ENCODE measurements at regions not wholly inside any gene's neighbourhood (a gene's known extent, or its start where the extent isn't known, plus 50 kb on each side); places are given as distances from the start of the nearest gene placed in this dataset.

GRCh38 chr14:98792171-98792570 lies 479.8 kb downstream of the BCL11B start:
- ChIA-PET POLR2A (no interaction called here), CTCF (no interaction called here)
- H3K9me3 ChIP-seq (ENCODE audit: control insufficient read depth, insufficient read depth, low read depth, low read length), result no peaks in the 10 kb centered on the region
- no peak overlapping the region for H3K4me3 ChIP-seq (ENCODE audit: low read depth, low read length)
- H3K36me3 ChIP-seq (ENCODE audit: control insufficient read depth in 2 of 2, insufficient read depth in 1 of 2, low read length in 2 of 2), result no peaks in the 10 kb centered on the region
- no peak for TF ChIP-seq YY1 (tag by site-specific recombination; IDR thresholded peaks at IDR 0.05)
- TF ChIP-seq MYNN (tag by site-specific recombination; IDR thresholded peaks at IDR 0.05; ENCODE audit: borderline replicate concordance), result no peak
- no peak for TF ChIP-seq ZNF433 (tag by site-specific recombination; IDR thresholded peaks at IDR 0.05; ENCODE audit: low read depth)
- no peak for TF ChIP-seq SP7 (tag by site-specific recombination; IDR thresholded peaks at IDR 0.05)
- no peak for TF ChIP-seq ZNF155 (tag by site-specific recombination; IDR thresholded peaks at IDR 0.05)
- no peak for TF ChIP-seq ZBTB49 (tag by site-specific recombination; IDR thresholded peaks at IDR 0.05; ENCODE audit: low read depth)
- no peak for TF ChIP-seq ZNF121 (tag by site-specific recombination; IDR thresholded peaks at IDR 0.05)
- TF ChIP-seq ZNF341 (tag by site-specific recombination; IDR thresholded peaks at IDR 0.05; ENCODE audit: low read depth), result no peak
- TF ChIP-seq SCRT2 (tag by site-specific recombination; IDR thresholded peaks at IDR 0.05), result no peak
- TF ChIP-seq ZNF423 (tag by site-specific recombination; IDR thresholded peaks at IDR 0.05), result no peak
- no peak for TF ChIP-seq ZNF184 (tag by site-specific recombination; IDR thresholded peaks at IDR 0.05)
- TF ChIP-seq ZNF404 (tag by site-specific recombination; IDR thresholded peaks at IDR 0.05), result no peak
- TF ChIP-seq ZEB2 (tag by site-specific recombination; IDR thresholded peaks at IDR 0.05), result no peak
- no peak for TF ChIP-seq ZNF623 (tag by site-specific recombination; IDR thresholded peaks at IDR 0.05)
- TF ChIP-seq PBX3 (CRISPR knock-in tag; IDR thresholded peaks at IDR 0.05), result no peak
- no peak for TF ChIP-seq ZNF274 (IDR thresholded peaks at IDR 0.05; ENCODE audit: low read length)
- TF ChIP-seq ZNF274 (tag by site-specific recombination; IDR thresholded peaks at IDR 0.05; ENCODE audit: borderline replicate concordance), result no peak
- no peaks in the 10 kb centered on the region for H3K4me1 ChIP-seq (ENCODE audit: control insufficient read depth, insufficient read depth, low read length)
- no peak overlapping the region for H3K27ac ChIP-seq (ENCODE audit: extremely low read depth, low read depth, low read length)

GRCh38 chr14:98798099-98798498 lies 473.9 kb downstream of the BCL11B start:
- Histone ChIP-seq H3K9me3 (ENCODE audit: control insufficient read depth, insufficient read depth, low read depth, low read length) (no peaks in the 10 kb centered on the region), H3K36me3 (ENCODE audit: control insufficient read depth in 2 of 2, insufficient read depth in 1 of 2, low read length in 2 of 2) (no peaks in the 10 kb centered on the region), H3K4me1 (ENCODE audit: control insufficient read depth, insufficient read depth, low read length) (peaks cover 10% of the 10 kb centered on the region), H3K27ac (ENCODE audit: extremely low read depth, low read depth, low read length) (peak overlapping the region; percentile 57), H3K4me3 (ENCODE audit: low read depth, low read length) (no peak overlapping the region)
- CTCF ChIA-PET, result no interaction called here
- POLR2A ChIA-PET, result no interaction called here
- peak; percentile 28; the same call in 1 of the 2 replicates for TF ChIP-seq ZNF423 (tag by site-specific recombination; IDR thresholded peaks at IDR 0.05)
- TF ChIP-seq ZNF561 (tag by site-specific recombination; IDR thresholded peaks at IDR 0.05; ENCODE audit: borderline replicate concordance), result 0 out of 2 replicates have a peak, but pooled peaks have one; percentile 18
- no peak for TF ChIP-seq ZNF121 (tag by site-specific recombination; IDR thresholded peaks at IDR 0.05)
- TF ChIP-seq ZNF324 (tag by site-specific recombination; IDR thresholded peaks at IDR 0.05), result no peak
- TF ChIP-seq ZNF18 (tag by site-specific recombination; IDR thresholded peaks at IDR 0.05), result peak; percentile 30; the same call in 1 of the 2 replicates
- no peak for TF ChIP-seq ZNF624 (tag by site-specific recombination; IDR thresholded peaks at IDR 0.05)
- no peak for TF ChIP-seq ZNF48 (tag by site-specific recombination; IDR thresholded peaks at IDR 0.05)
- TF ChIP-seq, protein P1, sequence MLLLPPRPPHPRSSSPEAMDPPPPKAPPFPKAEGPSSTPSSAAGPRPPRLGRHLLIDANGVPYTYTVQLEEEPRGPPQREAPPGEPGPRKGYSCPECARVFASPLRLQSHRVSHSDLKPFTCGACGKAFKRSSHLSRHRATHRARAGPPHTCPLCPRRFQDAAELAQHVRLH (tag by site-specific recombination; IDR thresholded peaks at IDR 0.05), result no peak
- TF ChIP-seq ZNF777 (tag by site-specific recombination; IDR thresholded peaks at IDR 0.05; ENCODE audit: borderline replicate concordance), result no peak
- TF ChIP-seq ZFP41 (tag by site-specific recombination; IDR thresholded peaks at IDR 0.05; ENCODE audit: borderline replicate concordance), result no peak
- peak; percentile 86 for TF ChIP-seq OSR2 (tag by site-specific recombination; IDR thresholded peaks at IDR 0.05)
- TF ChIP-seq ZNF830 (tag by site-specific recombination; IDR thresholded peaks at IDR 0.05; ENCODE audit: low read depth), result no peak
- peak; percentile 60; the same call in 1 of the 2 replicates for TF ChIP-seq FEZF1 (tag by site-specific recombination; IDR thresholded peaks at IDR 0.05)
- TF ChIP-seq ATF2 (tag by site-specific recombination; IDR thresholded peaks at IDR 0.05; ENCODE audit: low read depth), result peak; percentile 14; the same call in 1 of the 2 replicates
- peak; percentile 57 for TF ChIP-seq GLIS1 (tag by site-specific recombination; IDR thresholded peaks at IDR 0.05)
